HG02763 (cell line): ENCODE measurements at regions not wholly inside any gene's neighbourhood (a gene's known extent, or its start where the extent isn't known, plus 50 kb on each side); places are given as distances from the start of the nearest gene placed in this dataset.

Experiments used
- ATAC-seq: cut with Tn5 transposase; IDR thresholded peaks from one replicate; pipeline ENCODE4 v1.9.1; 2021; ENCODE audit warnings: mild to moderate bottlenecking, moderate library complexity; ENCODE audit not compliant: unreplicated experiment

- no peak for ATAC-seq
Measured at GRCh38 chr2:235165136-235165535, 213.3 kb downstream of the SH3BP4 start.

- no peak for ATAC-seq
Measured at GRCh38 chr2:235165631-235166030, 213.8 kb downstream of the SH3BP4 start.

DNA sequence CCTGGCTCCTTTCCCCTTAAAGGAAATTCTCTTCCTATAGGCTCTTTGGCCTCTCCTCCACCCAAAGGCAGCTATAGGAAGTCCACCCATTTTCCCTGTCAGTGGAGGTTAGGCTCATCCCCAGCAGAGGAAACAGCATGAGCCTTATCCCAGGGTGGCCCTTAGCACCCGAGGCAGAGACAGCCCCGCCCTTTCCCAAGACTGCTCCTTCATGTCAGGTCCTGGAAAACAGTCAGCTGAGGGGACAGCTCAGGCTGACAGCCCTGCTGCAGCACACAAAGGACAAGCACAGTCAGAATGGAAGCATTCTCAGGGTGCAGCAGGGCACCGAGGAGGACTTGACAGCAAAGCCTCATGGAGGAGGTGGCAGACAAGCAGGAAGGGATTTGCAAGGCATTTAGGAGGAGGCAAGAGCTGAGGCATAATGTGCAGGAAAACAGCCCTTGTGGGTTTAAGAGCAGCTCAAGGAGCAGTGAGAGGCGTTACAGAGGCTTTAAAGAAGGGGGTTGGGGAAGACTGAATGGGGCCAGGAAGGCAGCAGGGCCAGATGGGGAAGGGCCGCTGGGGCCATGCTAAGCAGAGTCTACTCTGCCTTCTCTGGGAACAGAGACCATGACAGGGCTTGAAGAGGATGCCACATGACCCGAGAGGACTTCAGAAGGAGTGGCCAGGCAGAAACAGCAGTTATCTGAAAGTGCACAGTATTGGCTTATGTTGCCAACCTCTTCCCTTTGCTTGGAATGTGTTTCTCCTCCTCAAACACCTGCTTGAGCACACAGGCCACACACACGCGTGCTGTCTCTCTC is 216.6 kb downstream of the SH3BP4 start:
- ATAC-seq = no peak

DNA sequence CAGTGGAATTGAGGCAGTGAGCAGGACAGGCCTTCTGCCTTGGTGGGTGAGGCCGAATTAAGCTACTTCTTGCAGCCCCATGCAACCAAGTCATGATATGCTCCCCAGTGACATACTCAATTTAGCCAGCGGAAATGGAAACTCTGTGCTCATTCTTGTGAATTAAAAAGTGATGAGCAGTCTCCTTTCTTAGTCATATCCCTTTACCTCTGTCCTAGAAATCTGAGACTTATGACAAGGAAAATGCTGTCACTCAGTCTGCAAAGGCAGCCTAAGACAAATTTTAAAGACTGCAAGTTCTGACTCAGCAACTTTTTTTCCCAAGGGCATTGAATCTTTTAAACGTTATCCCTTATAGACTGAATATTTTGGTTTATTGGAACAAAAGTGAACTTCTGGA is 218.2 kb downstream of the SH3BP4 start:
- ATAC-seq = no peak

GRCh38 chr2:235170536-235171521 is 219.0 kb downstream of the SH3BP4 start:
- ATAC-seq = no peak

DNA sequence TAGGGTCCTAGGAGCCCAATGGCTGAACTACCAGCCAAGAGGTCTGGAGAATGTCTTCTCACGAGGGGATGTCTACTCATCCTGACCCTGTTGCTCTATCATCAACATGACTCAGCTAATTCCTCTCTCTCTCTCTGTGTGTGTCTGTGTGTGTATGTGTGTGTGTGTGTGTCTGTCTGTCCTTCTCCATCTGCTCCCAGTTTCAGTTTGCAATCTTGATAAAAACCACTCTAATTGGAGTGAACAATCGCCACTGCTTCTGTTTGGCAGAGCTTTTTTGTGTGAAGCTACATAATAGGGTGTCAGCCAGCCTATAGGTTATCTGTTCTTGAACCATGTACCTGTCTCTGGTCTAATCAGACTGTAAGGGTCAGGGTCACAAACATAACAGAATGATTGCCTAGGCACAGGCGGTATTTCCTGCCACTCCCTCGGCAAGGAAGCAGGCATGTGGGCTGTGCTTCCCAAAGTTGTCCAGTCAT is 219.8 kb downstream of the SH3BP4 start:
- ATAC-seq = no peak

DNA sequence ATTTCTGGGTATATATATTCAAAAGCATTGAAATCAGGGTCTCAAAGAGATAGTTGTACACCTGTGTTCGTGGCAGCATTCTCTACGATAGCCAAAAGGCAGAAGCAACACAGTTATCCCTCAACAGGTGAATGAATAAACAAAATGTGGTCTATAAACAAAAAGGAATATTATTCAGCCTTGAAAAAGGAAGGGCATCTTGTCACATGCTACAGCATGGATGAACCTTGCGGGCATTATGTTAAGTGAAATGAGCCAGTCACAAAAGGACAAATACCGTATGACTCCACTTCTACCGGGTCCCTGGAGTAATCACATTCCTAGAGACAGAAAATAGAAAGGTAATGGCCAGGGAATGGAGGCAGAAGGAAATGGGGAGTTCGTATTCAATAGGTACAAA is 228.8 kb downstream of the SH3BP4 start:
- ATAC-seq = no peak

DNA sequence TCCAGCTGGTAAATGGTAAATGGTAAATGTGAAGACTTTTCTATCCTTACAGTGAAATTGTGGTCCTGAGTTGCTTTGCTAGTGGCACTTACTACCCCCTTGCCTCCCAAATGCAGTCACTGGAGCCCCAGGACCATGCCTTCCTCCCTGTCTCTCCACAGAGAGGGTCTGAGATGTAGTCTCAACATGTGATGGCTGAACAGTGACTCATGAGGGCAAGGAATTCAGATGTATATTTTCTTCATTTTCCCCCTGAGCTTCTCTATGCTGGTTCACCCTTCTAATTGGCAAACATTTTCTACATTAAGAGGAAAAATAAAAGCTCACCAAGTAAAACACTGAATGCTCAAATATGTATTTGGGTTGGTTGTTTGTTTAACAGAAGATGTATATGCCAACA is 232.0 kb downstream of the SH3BP4 start:
- ATAC-seq = no peak

GRCh38 chr2:235187806-235188205 is 236.0 kb downstream of the SH3BP4 start:
- ATAC-seq = no peak

GRCh38 chr2:235191486-235191885 is 239.7 kb downstream of the SH3BP4 start:
- no peak for ATAC-seq

GRCh38 chr2:235191978-235192377 is 240.2 kb downstream of the SH3BP4 start:
- no peak for ATAC-seq

DNA sequence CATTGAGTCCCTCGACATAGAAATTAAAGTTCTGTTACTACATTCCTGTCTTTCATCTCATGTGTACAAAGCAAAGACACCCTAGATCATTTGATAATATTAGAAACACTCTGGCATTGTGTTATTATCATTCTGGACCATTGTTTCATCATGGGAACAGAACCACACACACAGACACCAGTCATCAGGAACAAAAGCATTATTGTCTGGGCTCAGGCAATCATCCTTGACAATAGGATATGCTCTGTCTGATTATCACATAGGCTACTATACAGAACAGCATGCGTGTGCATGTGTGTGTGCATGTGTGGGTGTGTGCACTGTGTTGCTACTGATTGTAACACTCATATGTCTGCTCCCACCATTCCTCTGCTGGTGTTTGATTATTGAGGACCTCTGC is 242.5 kb downstream of the SH3BP4 start:
- no peak for ATAC-seq

- no peak for ATAC-seq
Measured at GRCh38 chr2:235194836-235195235, 243.0 kb downstream of the SH3BP4 start.

- no peak for ATAC-seq
Measured at GRCh38 chr2:235195921-235196320, 244.1 kb downstream of the SH3BP4 start.

- ATAC-seq = no peak
Measured at GRCh38 chr2:235199128-235199527, 247.3 kb downstream of the SH3BP4 start.

- no peak for ATAC-seq
Measured at GRCh38 chr2:235200216-235200615, 248.4 kb downstream of the SH3BP4 start.

DNA sequence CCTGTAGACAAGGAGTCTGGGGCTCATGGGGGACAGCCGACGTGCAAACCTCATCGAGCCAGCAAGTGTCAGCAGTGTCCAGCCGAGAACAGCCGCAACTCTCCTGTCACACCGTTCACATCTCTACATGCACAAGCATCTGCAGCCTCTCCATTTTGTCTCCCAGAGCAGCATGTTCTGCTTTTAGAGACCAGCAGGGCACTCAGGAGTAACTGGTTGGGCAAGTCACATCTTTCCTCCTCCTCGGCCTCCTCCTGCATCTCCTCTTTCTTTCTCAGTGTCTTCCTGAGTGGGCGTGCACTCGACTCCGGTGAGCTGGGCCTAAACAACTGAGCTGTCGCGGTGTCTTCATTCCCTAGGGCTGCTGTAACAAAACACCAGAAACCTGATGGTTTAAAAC is 249.9 kb downstream of the SH3BP4 start:
- ATAC-seq = no peak

- no peak for ATAC-seq
Measured at GRCh38 chr2:235204948-235205347, 253.1 kb downstream of the SH3BP4 start.

DNA sequence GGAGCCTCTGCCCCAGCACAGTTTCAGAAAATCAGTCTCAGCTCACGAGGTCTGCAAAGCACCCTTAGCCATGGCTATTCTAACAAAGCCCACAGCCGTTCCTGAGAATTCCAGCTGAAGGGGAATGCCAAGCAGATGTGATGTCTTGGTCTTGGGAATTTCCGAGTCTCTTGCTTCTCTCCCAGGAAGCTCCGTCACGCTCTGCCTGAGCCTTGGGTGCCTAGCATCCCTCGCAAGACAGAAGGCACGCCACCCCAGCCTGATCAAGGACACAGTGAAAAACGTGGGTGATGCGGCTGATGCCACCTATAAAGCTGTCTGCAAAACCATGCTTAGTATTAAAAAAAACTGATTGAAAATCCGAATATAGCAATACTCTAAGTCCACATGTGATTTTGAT is 254.6 kb downstream of the SH3BP4 start:
- no peak for ATAC-seq

- no peak for ATAC-seq
Measured at GRCh38 chr2:235206980-235207579, 255.3 kb downstream of the SH3BP4 start.

GRCh38 chr2:235211056-235211455 is 259.2 kb downstream of the SH3BP4 start:
- ATAC-seq = no peak
